Pancreas (tissue), 10 donors: ENCODE measurements at regions not wholly inside any gene's neighbourhood (a gene's known extent, or its start where the extent isn't known, plus 50 kb on each side); places are given as distances from the start of the nearest gene placed in this dataset.

ENCODE experiments used
- ATAC-seq, 4 donors: fragments of 200-7000 bp; cut with Tn5 transposase; one replicate each; pipeline versions ENCODE4 v1.8.0 to v1.9.1; 2020; ENCODE audit warnings: mild to moderate bottlenecking in 4 of 4, moderate library complexity in 4 of 4
- DNase-seq, 6 donors: peaks; one replicate each; pipeline ENCODE4 v3.0.0-alpha.2; 2020
- FAIRE-seq: peaks from 2 replicates; lab custom pipeline; 2012; peaks lifted over from hg19 to GRCh38; lab: Jason Lieb, UNC
- H3K27ac ChIP-seq, 4 donors: fragments of 200-600 bp; sonication (generic); 1 replicate in 3 of 4; 2 replicates in 1 of 4; pipeline versions ENCODE4 v1.5.0 to v1.8.0; 2020
- H3K27me3 ChIP-seq, 4 donors: fragments of 200-600 bp; one replicate each; pipeline ENCODE4 v1.8.0; 2021
- H3K36me3 ChIP-seq, 3 donors: fragments of 200-600 bp; sonication (generic) in 1 of 3; one replicate each; pipeline versions ENCODE4 v1.5.0 to v1.8.0; 2020 to 2021
- H3K4me1 ChIP-seq, 3 donors: fragments of 200-600 bp; one replicate each; pipeline ENCODE4 v1.8.0; 2021
- H3K4me3 ChIP-seq, 4 donors: fragments of 200-600 bp; sonication (generic) in 2 of 4; one replicate each; pipeline versions ENCODE4 v1.5.0 to v1.8.0; 2020 to 2021
- H3K9me3 ChIP-seq, 4 donors: fragments of 200-600 bp; one replicate each; pipeline ENCODE4 v1.8.0; 2021
- CTCF ChIP-seq, 4 donors: fragments of 200-600 bp; sonication (generic) in 3 of 4; IDR thresholded peaks; one replicate each; pipeline versions ENCODE4 v1.5.0 to v1.8.0; 2021; ENCODE audit warnings: antibody characterized with exemption in 4 of 4
- WGBS, 2 donors: extraction: QIAGEN DNeasy Blood & Tissue Kit; methylation state at CpG; one replicate each; pipeline ENCODE4 v1.1.7; 2013; 5-methylcytosine and 5-hydroxymethylcytosine counted together
- intact Hi-C, 3 donors: fragments of 100-400 bp; cut with DNase I; formaldehyde crosslinking; loops; one replicate each; pipeline versions ENCODE4 v1.11.1 to v1.14.2; 2022
- donor health status: healthy with polysubstance abuse.
- donor health status: DM: no; HTN: no; CAD: no; lungs with moderate emphysema.
- donor health status: DM: no; HTN: no; CAD: no.
- donor health status: control.
- donor health status: control.
- donor health status: Bipolar disorder and iron deficiency.
- donor health status: DM: yes; HTN: yes; CAD: no.
- donor health status: DM: no; HTN: no; CAD: no.
- donor health status: DM: no; HTN: no; CAD: no.
- donor health status: DM: yes; HTN: yes; CAD: no.

- FAIRE-seq: no peak
- H3K9me3 ChIP-seq: no peaks in the 10 kb centered on the region
- no peaks in the 10 kb centered on the region for H3K36me3 ChIP-seq
- TF ChIP-seq CTCF (IDR thresholded peaks at IDR 0.05): no peak
- no peak for DNase-seq
- no peaks in the 10 kb centered on the region for H3K27me3 ChIP-seq
- H3K4me3 ChIP-seq: no peak overlapping the region
- no peak for ATAC-seq
- H3K4me1 ChIP-seq: no peaks in the 10 kb centered on the region
- H3K27ac ChIP-seq: no peak overlapping the region
- intact Hi-C loops: no loop called here
Measured at GRCh38 chr15:61390138-61390537, 161.0 kb upstream of the RORA start.

GRCh38 chr15:61389334-61390028, 160.4 kb upstream of the RORA start:
- Histone ChIP-seq H3K27me3 (no peaks in the 10 kb centered on the region), H3K4me3 (no peak overlapping the region), H3K36me3 (no peaks in the 10 kb centered on the region), H3K27ac (no peak overlapping the region), H3K4me1 (no peaks in the 10 kb centered on the region), H3K9me3 (no peaks in the 10 kb centered on the region)
- ATAC-seq (no peak), FAIRE-seq (no peak), DNase-seq (no peak)
- 62 to 84% methylated on average over 6 of the region's 6 CpGs for WGBS, 2 donors
- intact Hi-C loops: no loop called here
- no peak for TF ChIP-seq CTCF (IDR thresholded peaks at IDR 0.05)

GRCh38 chr15:61387675-61388074, 158.6 kb upstream of the RORA start:
- H3K4me3 ChIP-seq: no peak overlapping the region
- no peak overlapping the region for H3K27ac ChIP-seq
- no peak for TF ChIP-seq CTCF (IDR thresholded peaks at IDR 0.05)
- H3K9me3 ChIP-seq: no peaks in the 10 kb centered on the region
- H3K27me3 ChIP-seq: no peaks in the 10 kb centered on the region
- no peak for ATAC-seq
- no peak for DNase-seq
- intact Hi-C loops: no loop called here
- H3K36me3 ChIP-seq: no peaks in the 10 kb centered on the region
- FAIRE-seq: no peak
- H3K4me1 ChIP-seq: no peaks in the 10 kb centered on the region

- no peak for DNase-seq
- Histone ChIP-seq H3K4me1 (no peaks in the 10 kb centered on the region), H3K27me3 (no peaks in the 10 kb centered on the region), H3K36me3 (no peaks in the 10 kb centered on the region), H3K27ac (no peak overlapping the region), H3K4me3 (no peak overlapping the region), H3K9me3 (no peaks in the 10 kb centered on the region)
- WGBS, 2 donors: 58 to 66% methylated on average over 2 of the region's 2 CpGs
- no peak for FAIRE-seq
- no peak for ATAC-seq
- TF ChIP-seq CTCF (IDR thresholded peaks at IDR 0.05): no peak
- intact Hi-C loops: no loop called here
Measured at GRCh38 chr15:61383421-61383820, 154.3 kb upstream of the RORA start.

- ATAC-seq (no peak), DNase-seq (no peak), FAIRE-seq (no peak)
- TF ChIP-seq CTCF (IDR thresholded peaks at IDR 0.05): no peak
- WGBS, 2 donors: 45 to 75% methylated on average over 1 of the region's 1 CpG
- no peaks in the 10 kb centered on the region for H3K36me3 ChIP-seq
- no peaks in the 10 kb centered on the region for H3K9me3 ChIP-seq
- no peak overlapping the region for H3K27ac ChIP-seq
- H3K4me3 ChIP-seq: no peak overlapping the region
- intact Hi-C loops: no loop called here
- no peaks in the 10 kb centered on the region for H3K27me3 ChIP-seq
- H3K4me1 ChIP-seq: no peaks in the 10 kb centered on the region
Measured at GRCh38 chr15:61382927-61383326, 153.8 kb upstream of the RORA start.
